Stimulated activated CD4-positive, alpha-beta T cell treated with anti-CD3 and anti-CD28 coated beads, TNF-alpha, amount 100 ng/mL, for 1 hour (primary cell): ENCODE measurements at regions not wholly inside any gene's neighbourhood (a gene's known extent, or its start where the extent isn't known, plus 50 kb on each side); places are given as distances from the start of the nearest gene placed in this dataset.
"Not testable (repeated sequence)": the region's sequence is repeated elsewhere in the genome, so short reads cannot be mapped to it uniquely, and the experiment has no call there.

Source experiments
- DNase-seq, 3 donors: peaks; one replicate each; pipeline ENCODE4 v3.0.0-alpha.2; 2020; ENCODE audit warnings: low read depth in 3 of 3, low spot score in 1 of 3

DNA sequence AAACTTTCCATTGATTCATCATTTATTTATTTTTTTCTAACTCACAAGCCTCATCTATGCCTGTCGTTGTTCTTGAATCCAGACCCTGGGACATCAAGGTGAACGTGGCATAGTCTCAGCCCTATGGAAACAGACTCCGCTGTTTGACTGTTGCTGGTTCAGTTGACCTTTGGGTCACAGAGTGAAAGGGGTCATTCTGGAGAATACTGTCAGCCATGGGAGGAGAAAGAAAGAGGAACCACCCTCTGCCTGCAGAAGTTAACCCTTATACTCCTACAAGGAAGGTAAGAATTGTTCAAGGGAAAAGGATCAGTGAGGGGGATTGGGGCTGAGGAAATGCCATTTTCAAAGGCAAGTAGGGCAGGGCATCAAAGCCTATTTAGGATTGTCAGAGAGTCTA, 387.6 kb upstream of the MAF start:
- DNase-seq: no peak

DNA sequence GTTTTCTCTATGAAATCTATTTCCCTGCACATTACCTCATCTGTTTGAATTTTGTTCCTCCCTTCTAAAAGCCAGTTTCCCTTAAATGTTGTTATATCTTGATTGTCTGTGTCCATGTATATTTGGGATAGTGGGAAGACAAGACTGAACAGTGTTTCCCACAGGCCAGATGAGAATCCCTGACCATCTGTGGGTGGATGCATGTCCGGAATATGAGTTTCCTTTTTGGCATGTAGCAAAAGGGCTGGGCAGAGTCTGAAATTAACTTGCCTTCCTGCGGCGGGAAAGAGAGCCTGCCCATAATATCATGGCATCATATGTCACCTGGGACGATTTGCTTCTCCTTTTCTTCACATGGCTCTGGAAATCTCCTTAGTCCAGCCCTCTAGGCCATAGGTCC, 385.8 kb upstream of the MAF start:
- DNase-seq: no peak

DNA sequence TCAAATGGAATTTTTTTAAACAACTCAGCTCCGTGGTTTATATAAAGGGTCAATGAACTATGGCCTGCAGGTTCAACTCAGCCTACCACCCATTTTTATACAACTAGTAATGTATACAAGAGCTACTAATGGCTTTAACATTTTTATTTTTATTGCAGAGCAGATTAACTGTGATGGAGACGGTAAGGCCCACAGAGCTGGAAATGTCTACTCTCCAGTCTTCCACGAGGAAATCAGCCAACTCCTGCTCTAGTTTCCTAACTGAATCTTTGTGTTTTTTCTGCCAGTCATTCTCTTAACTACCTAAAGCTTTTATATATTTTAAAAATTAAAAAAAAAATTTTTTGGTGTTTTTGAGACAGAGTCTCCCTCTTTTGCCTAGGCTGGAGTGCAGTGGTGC, 385.1 kb upstream of the MAF start:
- DNase-seq: no peak

DNA sequence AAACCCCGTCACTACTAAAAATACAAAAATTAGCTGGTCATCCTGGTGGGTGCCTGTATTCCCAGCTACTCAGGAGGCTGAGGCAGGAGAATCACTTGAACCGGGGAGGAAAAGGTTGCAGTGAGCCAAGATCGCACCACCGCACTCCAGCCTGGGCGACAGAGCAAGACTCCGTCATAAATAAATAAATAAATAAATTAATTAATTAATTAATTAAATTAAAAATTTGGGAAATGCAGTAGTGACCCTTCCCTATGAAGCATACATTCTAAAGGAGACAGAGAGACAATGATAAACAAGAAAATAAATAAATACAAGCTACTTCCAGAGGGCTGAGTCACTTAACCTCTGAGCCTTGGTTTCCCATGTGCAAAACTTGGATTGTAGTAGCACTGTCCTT, 383.6 kb upstream of the MAF start:
- not testable (repeated sequence) for DNase-seq

DNA sequence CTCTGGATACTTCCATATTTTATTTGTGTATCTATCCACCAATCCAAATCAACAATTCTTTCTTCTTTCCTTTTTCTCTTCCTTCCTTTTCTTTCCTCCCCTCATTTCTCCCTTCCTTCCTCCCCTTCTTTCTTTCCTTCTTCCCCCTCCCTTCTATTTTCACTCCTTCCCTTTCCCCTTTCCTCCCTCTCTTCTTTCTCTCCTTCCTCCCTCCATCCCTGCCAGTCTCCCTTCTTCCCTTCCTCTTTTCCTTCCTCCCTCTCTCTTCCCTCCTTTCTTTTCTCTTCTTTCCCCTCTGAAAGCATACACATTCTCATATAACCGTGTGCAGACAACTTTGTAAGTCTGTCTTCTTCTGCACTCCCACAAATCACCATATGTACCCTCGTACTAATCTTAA, 382.3 kb upstream of the MAF start:
- DNase-seq: no peak

DNA sequence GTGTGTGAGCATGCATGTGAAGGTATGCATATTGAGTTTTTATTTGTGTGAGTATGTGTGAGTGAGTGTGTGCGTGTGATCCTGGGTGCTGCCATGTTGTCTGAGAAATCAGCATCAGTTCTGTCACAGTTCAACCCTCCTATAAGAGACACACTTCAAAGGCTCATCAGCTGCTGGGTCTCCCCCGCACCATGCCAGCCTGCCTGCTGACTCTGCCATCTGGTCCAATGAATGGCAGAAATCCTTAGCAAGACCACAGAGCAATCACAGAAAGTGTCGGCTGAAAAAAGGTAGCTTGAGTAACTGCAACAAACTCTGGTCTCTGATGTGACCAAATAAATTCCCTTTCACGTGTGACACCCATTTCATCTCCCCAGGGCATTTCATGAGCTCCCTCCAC, 381.8 kb upstream of the MAF start:
- DNase-seq: no peak

GRCh38 chr16:79981814-79982213, 381.3 kb upstream of the MAF start:
- DNase-seq: no peak

- DNase-seq: no peak
Observed at GRCh38 chr16:79980650-79981521, 380.3 kb upstream of the MAF start.

GRCh38 chr16:79977940-79978836, 377.7 kb upstream of the MAF start:
- no peak for DNase-seq

DNA sequence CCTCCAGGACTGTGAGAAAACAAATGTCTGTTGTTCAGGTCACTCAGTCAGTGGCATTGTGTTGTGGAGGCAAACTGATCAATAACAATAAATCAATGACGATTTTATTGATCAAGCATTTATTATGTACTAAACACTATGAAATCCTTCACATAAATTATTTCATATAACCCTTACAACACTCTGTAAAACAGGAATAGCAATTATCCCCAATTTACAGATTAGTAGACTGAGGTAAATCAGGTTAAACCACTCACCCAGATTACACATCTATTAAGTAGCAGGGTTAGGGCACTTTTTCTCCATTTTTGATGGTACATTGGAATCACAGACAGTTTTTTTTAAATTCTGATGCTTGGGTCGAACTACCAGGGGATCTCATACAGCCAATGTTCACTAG, 372.8 kb upstream of the MAF start:
- no peak for DNase-seq

DNA sequence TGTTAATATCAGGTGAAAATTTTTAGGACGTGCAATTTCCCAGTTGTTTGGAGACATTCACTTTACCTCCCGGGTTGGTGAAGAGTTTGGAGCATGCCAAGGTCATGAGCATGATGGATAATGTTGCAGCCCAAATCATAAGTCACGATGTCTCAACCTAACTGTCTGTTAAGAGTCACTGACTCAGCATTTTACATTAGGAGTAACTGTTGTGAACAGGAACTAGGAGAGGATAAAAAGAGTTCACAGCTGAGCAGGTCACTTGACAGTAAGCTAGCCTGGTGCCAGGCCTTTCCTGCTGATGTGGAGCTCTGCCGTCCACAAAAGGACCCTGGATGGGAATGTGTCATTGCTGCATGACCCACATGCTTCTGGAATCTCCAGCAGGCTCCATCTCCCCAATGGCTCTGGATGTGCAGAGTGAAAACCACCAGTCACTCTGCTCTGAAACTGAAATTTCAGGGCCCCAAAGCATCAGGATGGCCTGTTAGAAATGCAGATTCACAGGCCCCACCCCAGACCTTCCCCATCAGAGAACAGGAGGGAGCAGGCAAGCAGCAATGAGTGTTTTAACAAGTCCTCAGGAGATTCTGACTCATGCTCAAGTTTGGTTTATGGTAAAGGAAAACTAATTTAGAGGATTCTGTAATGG, 371.6 kb upstream of the MAF start:
- no peak for DNase-seq

GRCh38 chr16:79971237-79971572, 370.7 kb upstream of the MAF start:
- no peak for DNase-seq

GRCh38 chr16:79970551-79971236, 370.2 kb upstream of the MAF start:
- DNase-seq: no peak

- no peak for DNase-seq
Observed at GRCh38 chr16:79970087-79970486, 369.6 kb upstream of the MAF start.

- no peak for DNase-seq
Observed at GRCh38 chr16:79969458-79969857, 368.9 kb upstream of the MAF start.

- DNase-seq: no peak
Observed at GRCh38 chr16:79966226-79966625, 365.7 kb upstream of the MAF start.

DNA sequence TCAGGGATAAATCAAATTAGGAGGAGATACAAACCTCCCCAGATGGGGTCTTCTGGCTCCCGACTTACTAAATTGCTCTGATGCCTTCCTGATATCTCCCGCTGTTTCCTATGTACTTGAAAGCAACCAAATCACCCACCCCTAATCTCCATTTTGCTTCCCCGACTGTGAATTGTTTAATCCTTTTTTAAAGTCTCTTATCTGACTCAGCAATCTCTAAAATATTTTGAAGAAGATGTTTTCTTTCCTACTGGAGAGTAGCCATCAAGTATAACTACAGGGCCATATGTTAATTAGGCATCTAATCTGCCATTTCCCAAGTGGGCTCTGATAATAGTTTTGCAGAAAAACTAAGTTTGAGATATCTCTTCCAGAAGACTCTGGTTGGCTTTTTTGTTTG, 365.2 kb upstream of the MAF start:
- DNase-seq: no peak

DNA sequence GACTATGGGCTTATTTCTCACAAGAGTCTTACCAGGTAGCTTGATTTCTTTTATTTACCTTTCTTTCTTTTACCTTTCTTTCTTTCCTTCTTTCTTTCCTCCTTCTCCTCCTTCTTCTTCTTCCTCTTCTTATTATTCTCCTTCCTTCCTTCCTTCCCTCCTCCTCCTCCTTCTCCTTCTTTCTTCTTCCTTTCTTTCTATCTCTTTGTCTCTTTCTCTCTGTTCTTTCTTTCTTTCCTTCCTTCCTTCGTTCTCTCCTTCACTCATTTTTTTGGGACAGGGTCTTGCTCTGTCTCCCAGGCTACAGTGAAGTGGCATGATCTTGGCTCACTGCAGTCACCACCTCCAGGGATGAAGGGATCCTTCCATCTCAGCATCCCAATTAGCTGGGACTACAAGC, 363.6 kb upstream of the MAF start:
- no peak for DNase-seq

DNA sequence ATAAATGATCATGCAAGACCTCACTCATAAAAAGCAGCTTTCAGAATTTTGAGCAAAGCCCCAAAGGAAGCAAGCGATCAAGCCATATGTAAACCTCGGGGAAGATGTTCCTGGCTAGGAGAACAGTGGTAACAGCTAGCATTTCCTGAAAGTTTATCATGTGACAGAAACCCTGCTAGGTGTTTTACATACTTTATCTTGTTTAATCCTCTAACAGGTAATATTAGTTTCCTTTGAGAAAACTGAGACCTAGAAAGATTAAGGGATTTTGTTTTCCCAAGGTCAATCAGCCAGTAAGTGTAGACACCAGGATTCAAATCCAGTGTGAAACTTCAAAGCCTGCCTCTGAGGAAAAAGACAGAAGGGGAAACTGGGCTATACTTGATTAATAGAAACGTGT, 362.4 kb upstream of the MAF start:
- DNase-seq: no peak

DNA sequence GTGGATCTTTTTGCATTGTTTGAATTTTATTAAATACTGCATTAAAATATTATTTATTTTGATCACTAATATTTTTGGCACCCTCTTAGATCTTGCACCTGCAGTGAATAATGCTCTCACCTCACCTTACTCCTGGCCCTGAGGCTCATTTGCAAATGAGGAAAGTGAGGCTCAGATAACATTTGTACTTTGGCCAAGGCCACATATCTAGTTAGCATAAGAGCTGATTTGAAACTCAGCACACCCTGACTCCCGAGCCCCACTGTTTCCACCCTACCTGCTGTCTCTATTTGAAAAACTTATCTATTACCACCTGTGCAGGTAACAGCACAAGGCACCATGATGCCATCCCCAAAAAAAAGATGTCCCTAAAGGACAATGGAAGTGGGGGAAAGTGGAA, 358.7 kb upstream of the MAF start:
- no peak for DNase-seq

DNA sequence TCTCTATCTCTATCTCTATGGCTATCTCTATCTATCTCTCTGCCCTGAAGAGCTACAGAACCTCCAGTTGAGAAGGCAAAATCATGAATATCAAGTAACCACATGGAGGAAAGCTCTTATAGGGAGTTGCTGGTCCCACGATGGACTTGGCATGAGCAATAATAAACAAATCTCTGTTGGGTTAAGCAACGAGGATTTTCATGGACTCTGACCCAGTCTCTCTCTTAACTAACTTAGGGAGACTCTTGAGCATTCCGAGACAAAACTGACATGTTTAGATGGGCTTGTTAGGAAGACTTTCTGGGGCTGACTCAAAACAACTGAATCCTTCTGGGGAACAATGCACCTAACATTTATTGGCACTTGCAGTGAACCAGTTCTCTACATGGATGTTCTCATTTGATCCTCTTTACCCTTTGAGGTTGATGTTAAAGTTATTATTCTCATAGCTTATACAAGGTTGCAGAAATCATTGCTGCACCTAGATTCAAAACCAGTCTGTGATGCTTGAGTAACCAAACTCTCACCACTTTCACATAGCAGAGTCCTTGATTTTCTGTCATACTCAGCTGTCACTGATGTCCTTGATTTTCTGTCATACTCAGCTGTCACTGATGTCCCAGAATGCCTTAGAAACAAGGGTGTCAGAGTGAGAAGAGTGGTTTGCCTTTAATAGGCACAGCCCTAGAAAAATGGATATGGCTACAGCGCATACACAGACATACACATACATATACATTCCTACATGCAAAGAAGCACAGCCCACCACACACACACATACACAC, 354.6 kb upstream of the MAF start:
- no peak for DNase-seq
